Stimulated activated CD8-positive, alpha-beta memory T cell treated with anti-CD3 and anti-CD28 coated beads, Interleukin-15, amount 100 ng/mL, for 1 hour (primary cell): ENCODE measurements at regions not wholly inside any gene's neighbourhood (a gene's known extent, or its start where the extent isn't known, plus 50 kb on each side); places are given as distances from the start of the nearest gene placed in this dataset.
"Not testable (repeated sequence)": the region's sequence is repeated elsewhere in the genome, so short reads cannot be mapped to it uniquely, and the experiment has no call there.

Experiments used
- DNase-seq: peaks from one replicate; pipeline ENCODE4 v3.0.0-alpha.2; 2020; ENCODE audit warnings: low read depth

GRCh38 chr12:67039995-67040860, 228.9 kb upstream of the CAND1 start:
- DNase-seq = no peak

GRCh38 chr12:67040861-67041137, 228.4 kb upstream of the CAND1 start:
- no peak for DNase-seq

DNA sequence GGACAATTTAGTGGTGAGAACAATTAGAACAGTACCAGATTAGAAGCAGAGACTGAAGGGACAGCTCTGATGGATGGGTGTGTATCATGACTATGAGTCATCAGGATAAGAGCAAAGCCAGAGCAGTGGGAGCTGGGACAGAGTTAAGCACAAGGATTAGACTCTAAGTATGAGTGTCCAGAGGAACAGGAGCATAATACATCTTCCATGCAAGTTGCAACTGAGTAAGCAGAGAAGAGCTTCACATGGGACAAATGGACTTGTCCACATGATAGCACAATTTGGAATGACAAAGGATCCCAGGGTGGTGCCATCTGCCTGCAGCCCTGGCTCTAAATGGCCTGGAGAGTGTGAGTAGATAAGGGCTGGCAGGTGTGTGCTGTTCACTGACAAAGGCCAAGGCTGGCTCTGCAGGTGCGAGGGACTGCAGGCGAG, 226.4 kb upstream of the CAND1 start:
- DNase-seq = no peak

DNA sequence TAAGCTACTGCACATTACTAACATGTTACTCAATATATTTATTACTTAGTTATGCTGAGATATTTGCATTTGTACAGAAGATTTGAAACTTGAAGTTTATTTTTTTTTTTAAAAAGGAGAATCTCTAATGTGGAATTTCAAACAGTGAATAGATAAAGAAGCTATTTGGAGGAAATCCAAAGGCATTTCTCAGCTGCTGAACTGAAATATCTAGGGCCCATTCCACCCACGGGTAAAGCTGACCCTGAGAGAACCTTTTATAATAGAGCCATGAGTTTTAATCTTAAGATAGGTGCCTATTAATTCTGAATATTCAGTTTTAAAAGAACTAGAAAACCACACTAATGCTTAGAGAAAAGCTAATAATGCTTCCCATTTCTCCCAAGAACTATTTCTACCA, 225.4 kb upstream of the CAND1 start:
- no peak for DNase-seq

GRCh38 chr12:67045650-67046049, 223.5 kb upstream of the CAND1 start:
- DNase-seq = no peak

- DNase-seq = no peak
Observed at GRCh38 chr12:67046062-67046461, 223.1 kb upstream of the CAND1 start.

DNA sequence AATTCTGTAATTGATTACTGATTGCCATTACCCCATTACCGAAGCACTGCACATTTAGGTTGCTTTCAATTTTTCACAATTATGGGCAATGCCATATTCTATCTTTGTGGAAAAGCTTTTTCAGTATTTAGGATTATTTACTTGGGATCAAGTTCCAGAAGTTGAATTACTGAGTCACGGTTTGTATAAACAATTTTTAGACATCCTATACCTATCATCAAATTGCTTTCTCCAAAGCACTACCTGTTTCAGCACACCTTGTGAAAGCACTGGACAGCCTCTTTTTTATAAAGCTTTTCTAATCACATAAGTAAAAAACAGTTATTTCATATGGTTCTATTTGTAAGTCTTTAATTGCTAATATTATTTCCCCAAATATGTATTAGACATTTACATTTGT, 221.5 kb upstream of the CAND1 start:
- no peak for DNase-seq

GRCh38 chr12:67048371-67048770, 220.8 kb upstream of the CAND1 start:
- DNase-seq = no peak

DNA sequence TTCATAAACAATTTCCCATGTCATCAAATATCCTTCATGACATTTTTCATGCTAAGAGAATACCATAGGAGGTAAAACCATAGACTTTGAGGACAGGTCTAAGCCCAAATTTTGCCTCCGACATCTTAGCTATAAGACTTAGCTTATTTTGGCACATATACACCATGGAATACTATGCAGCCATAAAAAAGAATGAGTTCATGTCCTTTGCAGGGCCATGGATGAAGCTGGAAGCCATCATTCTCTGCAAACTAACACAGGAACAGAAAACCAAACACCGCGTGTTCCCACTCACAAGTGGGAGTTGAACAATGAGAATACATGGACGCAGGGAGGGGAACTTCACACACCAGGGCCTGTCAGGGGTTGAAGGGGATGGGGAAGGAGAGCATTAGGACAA, 220.0 kb upstream of the CAND1 start:
- DNase-seq = not testable (repeated sequence)

GRCh38 chr12:67052981-67053380, 216.2 kb upstream of the CAND1 start:
- DNase-seq = no peak

DNA sequence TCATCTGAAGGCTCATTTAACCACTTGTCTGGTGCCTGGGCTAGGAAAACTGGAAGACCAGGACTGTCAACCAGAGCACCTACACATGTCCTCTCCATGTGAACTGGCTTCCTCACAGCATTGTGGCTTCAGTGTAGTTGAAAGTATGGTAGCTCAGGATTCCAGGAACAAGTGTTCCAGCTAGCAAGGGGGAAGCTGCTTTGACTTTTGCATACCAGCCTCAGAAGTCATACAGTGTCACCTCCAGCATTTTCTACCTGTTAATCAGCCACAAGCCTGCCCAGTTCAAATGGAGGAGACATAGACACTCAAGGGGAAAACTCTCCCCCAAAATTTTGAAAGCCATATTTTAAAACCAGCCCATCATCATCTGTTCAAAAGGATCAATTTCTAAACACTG, 212.8 kb upstream of the CAND1 start:
- DNase-seq = no peak

DNA sequence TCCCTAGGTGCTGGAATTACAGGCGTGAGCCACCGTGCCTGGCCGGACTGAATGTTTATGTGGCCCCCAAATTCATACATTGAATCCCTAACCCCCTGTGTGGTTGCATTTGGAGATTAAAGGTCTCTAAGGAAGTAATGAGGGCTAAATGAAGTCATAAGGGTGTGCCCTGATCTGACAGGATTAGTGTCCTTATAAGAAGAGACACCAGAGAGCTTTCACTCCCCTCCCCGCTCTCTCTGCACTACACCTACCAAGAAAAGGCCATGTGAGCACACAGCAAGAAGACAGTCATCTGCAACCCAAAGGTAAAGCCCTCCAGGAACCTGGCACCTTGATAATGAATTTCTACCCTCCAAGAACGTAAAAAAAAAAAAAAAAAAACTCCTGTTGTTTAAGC, 212.1 kb upstream of the CAND1 start:
- DNase-seq = no peak

GRCh38 chr12:67062193-67062592, 207.0 kb upstream of the CAND1 start:
- no peak for DNase-seq

- DNase-seq = no peak
Observed at GRCh38 chr12:67067453-67068203, 201.5 kb upstream of the CAND1 start.

GRCh38 chr12:67068204-67068731, 200.9 kb upstream of the CAND1 start:
- no peak for DNase-seq

DNA sequence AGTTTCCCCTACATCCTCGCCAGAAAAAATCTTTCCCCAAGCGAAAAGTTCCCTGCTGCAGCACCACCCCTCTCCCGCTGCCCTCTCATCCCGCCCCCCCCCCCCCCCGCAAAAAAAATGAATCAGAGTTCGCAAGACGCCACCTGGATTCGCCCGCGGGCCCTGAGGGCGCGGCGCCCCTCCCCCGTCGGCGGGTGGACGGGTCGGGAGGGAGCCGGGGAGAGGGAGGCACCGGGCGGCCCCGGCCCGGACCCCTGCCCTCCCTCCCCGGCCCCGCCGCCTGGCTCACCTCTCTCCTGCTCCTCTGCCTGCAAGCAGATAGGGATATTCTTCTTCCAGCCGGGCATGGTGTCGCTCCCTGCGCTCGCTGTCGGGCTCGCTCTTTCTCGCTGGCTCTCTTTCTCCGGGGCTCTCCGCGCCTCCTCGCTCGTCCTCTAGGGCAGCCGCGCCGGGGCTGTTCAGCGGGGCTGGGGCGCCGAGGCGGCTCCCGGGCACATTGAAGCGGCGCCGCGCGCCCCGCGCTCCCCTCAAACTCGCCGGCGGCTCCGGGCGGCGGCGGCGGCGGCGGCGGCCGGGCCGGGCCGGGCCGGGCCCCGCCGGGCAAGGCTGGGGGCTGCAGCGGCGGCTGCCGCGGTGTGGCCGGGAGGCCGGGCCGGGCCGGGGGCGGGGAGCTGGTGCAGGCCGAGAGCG, 200.3 kb upstream of the CAND1 start:
- DNase-seq = no peak

GRCh38 chr12:67069451-67070306, 199.5 kb upstream of the CAND1 start:
- DNase-seq = no peak

DNA sequence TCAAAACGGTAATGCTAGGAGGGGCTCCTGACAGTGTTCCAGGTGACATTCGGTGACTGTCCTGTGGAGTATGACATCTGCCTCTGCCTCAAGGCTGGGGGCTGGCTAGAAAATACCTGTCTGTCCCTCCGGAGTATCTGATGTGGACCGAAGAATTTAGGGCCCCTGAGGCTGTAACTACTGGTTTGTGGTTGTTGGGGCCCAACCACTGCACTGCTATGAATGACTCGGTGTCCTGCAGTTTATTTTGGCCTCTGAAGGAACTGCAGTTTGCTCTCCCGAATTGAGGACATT, 198.9 kb upstream of the CAND1 start:
- no peak for DNase-seq

- no peak for DNase-seq
Observed at GRCh38 chr12:67070604-67071003, 198.6 kb upstream of the CAND1 start.

- not testable (repeated sequence) for DNase-seq
Observed at GRCh38 chr12:67072281-67072680, 196.9 kb upstream of the CAND1 start.

GRCh38 chr12:67073336-67073735, 195.8 kb upstream of the CAND1 start:
- no peak for DNase-seq

GRCh38 chr12:67074072-67074471, 195.1 kb upstream of the CAND1 start:
- no peak for DNase-seq
